PFSK-1 (cell line): ENCODE measurements at regions not wholly inside any gene's neighbourhood (a gene's known extent, or its start where the extent isn't known, plus 50 kb on each side); places are given as distances from the start of the nearest gene placed in this dataset.

Experiments
- FOXP2 ChIP-seq: optimal IDR thresholded peaks from 2 replicates; pipeline ENCODE3; 2011; ENCODE audit warnings: borderline replicate concordance, control low read depth, inconsistent platforms; ENCODE audit not compliant: insufficient read depth; ENCODE audit errors: extremely low read length, extremely low read depth
- POLR2AphosphoS5 ChIP-seq: IDR thresholded peaks from 2 replicates; pipeline ENCODE4 v1.6.1; 2012; ENCODE audit warnings: low read depth, mild to moderate bottlenecking, control low read depth, low read length, moderate library complexity
- REST ChIP-seq, 2 experiments: IDR thresholded peaks; 2 replicates each; pipeline versions ENCODE4 v1.6.1 to v1.8.0; 2011 to 2012; ENCODE audit warnings: low read depth in 2 of 2, low read length in 2 of 2, control low read depth in 1 of 2, inconsistent platforms in 1 of 2, mild to moderate bottlenecking in 1 of 2, moderate library complexity in 1 of 2; ENCODE audit not compliant: insufficient read depth in 1 of 2
- SIN3A ChIP-seq: IDR thresholded peaks from 2 replicates; pipeline ENCODE4 v1.6.1; 2012; ENCODE audit warnings: mild to moderate bottlenecking, low read length, moderate library complexity, borderline replicate concordance; ENCODE audit not compliant: insufficient read depth
- TAF1 ChIP-seq: IDR thresholded peaks from 2 replicates; pipeline ENCODE4 v1.6.1; 2012; ENCODE audit warnings: low read length, control low read depth, borderline replicate concordance; ENCODE audit not compliant: insufficient read depth

- TF ChIP-seq FOXP2 (no peak), SIN3A (no peak), REST (IDR thresholded peaks at IDR 0.05; ENCODE audit: insufficient read depth in 1 of 2, low read depth in 2 of 2, low read length in 2 of 2) (no peak), POLR2AphosphoS5 (no peak), TAF1 (no peak)
Observed at GRCh38 chr2:12456293-12457106, 260.2 kb upstream of the TRIB2 start.

- TF ChIP-seq SIN3A (no peak), FOXP2 (no peak), REST (IDR thresholded peaks at IDR 0.05; ENCODE audit: insufficient read depth in 1 of 2, low read depth in 2 of 2, low read length in 2 of 2) (no peak), POLR2AphosphoS5 (no peak), TAF1 (no peak)
Observed at GRCh38 chr2:12457831-12458230, 258.9 kb upstream of the TRIB2 start.

GRCh38 chr2:12463189-12463588 is 253.5 kb upstream of the TRIB2 start:
- TF ChIP-seq POLR2AphosphoS5, result no peak
- no peak for TF ChIP-seq FOXP2

- no peak for TF ChIP-seq FOXP2
- no peak for TF ChIP-seq SIN3A
- no peak for TF ChIP-seq REST (IDR thresholded peaks at IDR 0.05; ENCODE audit: insufficient read depth in 1 of 2, low read depth in 2 of 2, low read length in 2 of 2)
- TF ChIP-seq TAF1, result no peak
- TF ChIP-seq POLR2AphosphoS5, result no peak
Observed at GRCh38 chr2:12465631-12466135, 251.1 kb upstream of the TRIB2 start.

GRCh38 chr2:12467303-12467702 is 249.4 kb upstream of the TRIB2 start:
- no peak for TF ChIP-seq POLR2AphosphoS5
- no peak for TF ChIP-seq SIN3A
- no peak for TF ChIP-seq TAF1
- no peak for TF ChIP-seq FOXP2
- TF ChIP-seq REST (IDR thresholded peaks at IDR 0.05; ENCODE audit: insufficient read depth in 1 of 2, low read depth in 2 of 2, low read length in 2 of 2), result no peak
